ENCODE measurements at regions not wholly inside any gene's neighbourhood (a gene's known extent, or its start where the extent isn't known, plus 50 kb on each side); places are given as distances from the start of the nearest gene placed in this dataset.

DNA sequence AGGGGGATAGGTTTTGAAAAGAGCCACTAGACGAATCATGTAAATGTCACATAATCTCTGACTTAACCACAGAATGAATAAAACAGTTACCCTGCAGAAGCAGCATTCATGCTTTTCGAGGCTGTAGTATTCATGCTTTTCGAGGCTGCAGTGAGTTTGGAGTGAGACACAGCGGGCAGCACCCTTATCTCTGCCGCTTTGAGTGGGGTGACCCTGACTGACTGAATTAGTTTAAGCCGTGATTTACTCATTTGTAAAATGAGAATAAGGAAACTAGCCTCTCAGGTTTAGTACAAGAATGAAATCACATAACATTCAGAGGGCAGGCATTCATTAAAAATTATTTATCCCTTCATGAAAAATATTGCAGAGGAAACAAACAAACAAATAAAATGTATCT lies 92.8 kb upstream of the KMT2C start:
- TF ChIP-seq, protein P1, sequence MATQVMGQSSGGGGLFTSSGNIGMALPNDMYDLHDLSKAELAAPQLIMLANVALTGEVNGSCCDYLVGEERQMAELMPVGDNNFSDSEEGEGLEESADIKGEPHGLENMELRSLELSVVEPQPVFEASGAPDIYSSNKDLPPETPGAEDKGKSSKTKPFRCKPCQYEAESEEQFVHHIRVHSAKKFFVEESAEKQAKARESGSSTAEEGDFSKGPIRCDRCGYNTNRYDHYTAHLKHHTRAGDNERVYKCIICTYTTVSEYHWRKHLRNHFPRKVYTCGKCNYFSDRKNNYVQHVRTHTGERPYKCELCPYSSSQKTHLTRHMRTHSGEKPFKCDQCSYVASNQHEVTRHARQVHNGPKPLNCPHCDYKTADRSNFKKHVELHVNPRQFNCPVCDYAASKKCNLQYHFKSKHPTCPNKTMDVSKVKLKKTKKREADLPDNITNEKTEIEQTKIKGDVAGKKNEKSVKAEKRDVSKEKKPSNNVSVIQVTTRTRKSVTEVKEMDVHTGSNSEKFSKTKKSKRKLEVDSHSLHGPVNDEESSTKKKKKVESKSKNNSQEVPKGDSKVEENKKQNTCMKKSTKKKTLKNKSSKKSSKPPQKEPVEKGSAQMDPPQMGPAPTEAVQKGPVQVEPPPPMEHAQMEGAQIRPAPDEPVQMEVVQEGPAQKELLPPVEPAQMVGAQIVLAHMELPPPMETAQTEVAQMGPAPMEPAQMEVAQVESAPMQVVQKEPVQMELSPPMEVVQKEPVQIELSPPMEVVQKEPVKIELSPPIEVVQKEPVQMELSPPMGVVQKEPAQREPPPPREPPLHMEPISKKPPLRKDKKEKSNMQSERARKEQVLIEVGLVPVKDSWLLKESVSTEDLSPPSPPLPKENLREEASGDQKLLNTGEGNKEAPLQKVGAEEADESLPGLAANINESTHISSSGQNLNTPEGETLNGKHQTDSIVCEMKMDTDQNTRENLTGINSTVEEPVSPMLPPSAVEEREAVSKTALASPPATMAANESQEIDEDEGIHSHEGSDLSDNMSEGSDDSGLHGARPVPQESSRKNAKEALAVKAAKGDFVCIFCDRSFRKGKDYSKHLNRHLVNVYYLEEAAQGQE (IDR thresholded peaks at IDR 0.05; ENCODE audit: unreplicated experiment) = no peak
- TF ChIP-seq, protein P2, sequence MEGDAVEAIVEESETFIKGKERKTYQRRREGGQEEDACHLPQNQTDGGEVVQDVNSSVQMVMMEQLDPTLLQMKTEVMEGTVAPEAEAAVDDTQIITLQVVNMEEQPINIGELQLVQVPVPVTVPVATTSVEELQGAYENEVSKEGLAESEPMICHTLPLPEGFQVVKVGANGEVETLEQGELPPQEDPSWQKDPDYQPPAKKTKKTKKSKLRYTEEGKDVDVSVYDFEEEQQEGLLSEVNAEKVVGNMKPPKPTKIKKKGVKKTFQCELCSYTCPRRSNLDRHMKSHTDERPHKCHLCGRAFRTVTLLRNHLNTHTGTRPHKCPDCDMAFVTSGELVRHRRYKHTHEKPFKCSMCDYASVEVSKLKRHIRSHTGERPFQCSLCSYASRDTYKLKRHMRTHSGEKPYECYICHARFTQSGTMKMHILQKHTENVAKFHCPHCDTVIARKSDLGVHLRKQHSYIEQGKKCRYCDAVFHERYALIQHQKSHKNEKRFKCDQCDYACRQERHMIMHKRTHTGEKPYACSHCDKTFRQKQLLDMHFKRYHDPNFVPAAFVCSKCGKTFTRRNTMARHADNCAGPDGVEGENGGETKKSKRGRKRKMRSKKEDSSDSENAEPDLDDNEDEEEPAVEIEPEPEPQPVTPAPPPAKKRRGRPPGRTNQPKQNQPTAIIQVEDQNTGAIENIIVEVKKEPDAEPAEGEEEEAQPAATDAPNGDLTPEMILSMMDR (conservative IDR thresholded peaks at IDR 0.05; ENCODE audit: low read depth in 2 of 2) = no peak
- TF ChIP-seq JUNB (IDR thresholded peaks at IDR 0.05; ENCODE audit: unreplicated experiment) (no peak), CREB1 (CRISPR knock-in tag; IDR thresholded peaks at IDR 0.05; ENCODE audit: low read depth) (no peak)
- Mint-ChIP-seq H3K27me3 (ENCODE audit: insufficient read depth, low read depth, poor library complexity) (peaks cover 2% of the 10 kb centered on the region), H3K9me3 (no peaks in the 10 kb centered on the region; the same call in 2 of the 3 replicates), H3K36me3 (ENCODE audit: low read depth) (no peaks in the 10 kb centered on the region; the same call in 2 of the 3 replicates), H3K4me3 (no peak overlapping the region), H3K4me1 (peaks cover 5% of the 10 kb centered on the region), H3K27ac (no peak overlapping the region)
- H3K79me2 ChIP-seq (replicated peaks; ENCODE audit: insufficient read depth) = no peaks in the 10 kb centered on the region
- H2AFZ ChIP-seq = no peak overlapping the region
- no peak overlapping the region for H3K4me2 ChIP-seq
- H3K4me3 ChIP-seq = no peak overlapping the region
- DNase-seq (ENCODE audit: low spot score) (no peak), ATAC-seq (no peak)
- no peaks in the 10 kb centered on the region for H3K9me2 ChIP-seq (ENCODE audit: insufficient read depth)
- no peak overlapping the region for H3K27ac ChIP-seq (ENCODE audit: low read depth)
- H3K36me3 ChIP-seq (ENCODE audit: insufficient read depth) = no peaks in the 10 kb centered on the region
- H3F3A ChIP-seq (replicated peaks; ENCODE audit: low read depth) = no peaks in the 10 kb centered on the region
- H3K27me3 ChIP-seq (ENCODE audit: insufficient read depth) = no peaks in the 10 kb centered on the region
- no peaks in the 10 kb centered on the region for H4K20me1 ChIP-seq (replicated peaks; ENCODE audit: insufficient read depth)
- H3K4me1 ChIP-seq (ENCODE audit: insufficient read depth) = peaks cover 2% of the 10 kb centered on the region

DNA sequence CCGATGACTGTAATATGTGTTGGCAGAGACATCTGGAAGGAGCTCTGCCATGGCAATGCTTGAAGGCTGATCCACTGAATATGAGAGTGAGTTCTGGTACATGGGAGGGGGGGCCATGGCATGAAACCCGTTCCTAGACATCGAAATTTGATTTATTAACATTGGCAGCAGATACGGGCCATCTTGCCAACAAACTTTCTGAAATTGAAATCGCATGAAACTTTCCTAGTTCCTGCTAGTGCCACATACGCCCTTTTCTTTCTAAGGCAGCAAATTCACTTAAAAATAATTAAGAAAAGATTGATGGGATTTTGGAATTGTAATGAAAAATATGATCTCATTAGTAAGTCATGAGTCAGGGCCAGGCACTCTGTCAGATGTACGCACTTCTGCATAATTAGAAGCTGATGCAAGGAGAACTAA lies 91.8 kb upstream of the KMT2C start:
- Histone ChIP-seq H3K27ac (ENCODE audit: low read depth) (no peak overlapping the region), H3K4me3 (no peak overlapping the region), H4K20me1 (replicated peaks; ENCODE audit: insufficient read depth) (no peaks in the 10 kb centered on the region), H3F3A (replicated peaks; ENCODE audit: low read depth) (no peaks in the 10 kb centered on the region), H2AFZ (no peak overlapping the region), H3K36me3 (ENCODE audit: insufficient read depth) (no peaks in the 10 kb centered on the region), H3K9me2 (ENCODE audit: insufficient read depth) (no peaks in the 10 kb centered on the region), H3K4me1 (ENCODE audit: insufficient read depth) (peaks cover 12% of the 10 kb centered on the region), H3K79me2 (replicated peaks; ENCODE audit: insufficient read depth) (no peaks in the 10 kb centered on the region), H3K4me2 (no peak overlapping the region), H3K27me3 (ENCODE audit: insufficient read depth) (no peaks in the 10 kb centered on the region)
- no peak overlapping the region for H3K4me3 Mint-ChIP-seq
- no peak for ATAC-seq
- H3K36me3 Mint-ChIP-seq (ENCODE audit: low read depth) = no peaks in the 10 kb centered on the region; the same call in 2 of the 3 replicates
- no peak for DNase-seq (ENCODE audit: low spot score)
- peaks cover 15% of the 10 kb centered on the region for H3K4me1 Mint-ChIP-seq
- H3K9me3 Mint-ChIP-seq = no peaks in the 10 kb centered on the region; the same call in 2 of the 3 replicates
- H3K27me3 Mint-ChIP-seq (ENCODE audit: insufficient read depth, low read depth, poor library complexity) = no peaks in the 10 kb centered on the region
- no peak overlapping the region for H3K27ac Mint-ChIP-seq
- TF ChIP-seq STAT1 (IDR thresholded peaks at IDR 0.05; ENCODE audit: unreplicated experiment) = no peak
- no peak for TF ChIP-seq NANOG (IDR thresholded peaks at IDR 0.05; ENCODE audit: borderline replicate concordance)
- TF ChIP-seq, protein P3, sequence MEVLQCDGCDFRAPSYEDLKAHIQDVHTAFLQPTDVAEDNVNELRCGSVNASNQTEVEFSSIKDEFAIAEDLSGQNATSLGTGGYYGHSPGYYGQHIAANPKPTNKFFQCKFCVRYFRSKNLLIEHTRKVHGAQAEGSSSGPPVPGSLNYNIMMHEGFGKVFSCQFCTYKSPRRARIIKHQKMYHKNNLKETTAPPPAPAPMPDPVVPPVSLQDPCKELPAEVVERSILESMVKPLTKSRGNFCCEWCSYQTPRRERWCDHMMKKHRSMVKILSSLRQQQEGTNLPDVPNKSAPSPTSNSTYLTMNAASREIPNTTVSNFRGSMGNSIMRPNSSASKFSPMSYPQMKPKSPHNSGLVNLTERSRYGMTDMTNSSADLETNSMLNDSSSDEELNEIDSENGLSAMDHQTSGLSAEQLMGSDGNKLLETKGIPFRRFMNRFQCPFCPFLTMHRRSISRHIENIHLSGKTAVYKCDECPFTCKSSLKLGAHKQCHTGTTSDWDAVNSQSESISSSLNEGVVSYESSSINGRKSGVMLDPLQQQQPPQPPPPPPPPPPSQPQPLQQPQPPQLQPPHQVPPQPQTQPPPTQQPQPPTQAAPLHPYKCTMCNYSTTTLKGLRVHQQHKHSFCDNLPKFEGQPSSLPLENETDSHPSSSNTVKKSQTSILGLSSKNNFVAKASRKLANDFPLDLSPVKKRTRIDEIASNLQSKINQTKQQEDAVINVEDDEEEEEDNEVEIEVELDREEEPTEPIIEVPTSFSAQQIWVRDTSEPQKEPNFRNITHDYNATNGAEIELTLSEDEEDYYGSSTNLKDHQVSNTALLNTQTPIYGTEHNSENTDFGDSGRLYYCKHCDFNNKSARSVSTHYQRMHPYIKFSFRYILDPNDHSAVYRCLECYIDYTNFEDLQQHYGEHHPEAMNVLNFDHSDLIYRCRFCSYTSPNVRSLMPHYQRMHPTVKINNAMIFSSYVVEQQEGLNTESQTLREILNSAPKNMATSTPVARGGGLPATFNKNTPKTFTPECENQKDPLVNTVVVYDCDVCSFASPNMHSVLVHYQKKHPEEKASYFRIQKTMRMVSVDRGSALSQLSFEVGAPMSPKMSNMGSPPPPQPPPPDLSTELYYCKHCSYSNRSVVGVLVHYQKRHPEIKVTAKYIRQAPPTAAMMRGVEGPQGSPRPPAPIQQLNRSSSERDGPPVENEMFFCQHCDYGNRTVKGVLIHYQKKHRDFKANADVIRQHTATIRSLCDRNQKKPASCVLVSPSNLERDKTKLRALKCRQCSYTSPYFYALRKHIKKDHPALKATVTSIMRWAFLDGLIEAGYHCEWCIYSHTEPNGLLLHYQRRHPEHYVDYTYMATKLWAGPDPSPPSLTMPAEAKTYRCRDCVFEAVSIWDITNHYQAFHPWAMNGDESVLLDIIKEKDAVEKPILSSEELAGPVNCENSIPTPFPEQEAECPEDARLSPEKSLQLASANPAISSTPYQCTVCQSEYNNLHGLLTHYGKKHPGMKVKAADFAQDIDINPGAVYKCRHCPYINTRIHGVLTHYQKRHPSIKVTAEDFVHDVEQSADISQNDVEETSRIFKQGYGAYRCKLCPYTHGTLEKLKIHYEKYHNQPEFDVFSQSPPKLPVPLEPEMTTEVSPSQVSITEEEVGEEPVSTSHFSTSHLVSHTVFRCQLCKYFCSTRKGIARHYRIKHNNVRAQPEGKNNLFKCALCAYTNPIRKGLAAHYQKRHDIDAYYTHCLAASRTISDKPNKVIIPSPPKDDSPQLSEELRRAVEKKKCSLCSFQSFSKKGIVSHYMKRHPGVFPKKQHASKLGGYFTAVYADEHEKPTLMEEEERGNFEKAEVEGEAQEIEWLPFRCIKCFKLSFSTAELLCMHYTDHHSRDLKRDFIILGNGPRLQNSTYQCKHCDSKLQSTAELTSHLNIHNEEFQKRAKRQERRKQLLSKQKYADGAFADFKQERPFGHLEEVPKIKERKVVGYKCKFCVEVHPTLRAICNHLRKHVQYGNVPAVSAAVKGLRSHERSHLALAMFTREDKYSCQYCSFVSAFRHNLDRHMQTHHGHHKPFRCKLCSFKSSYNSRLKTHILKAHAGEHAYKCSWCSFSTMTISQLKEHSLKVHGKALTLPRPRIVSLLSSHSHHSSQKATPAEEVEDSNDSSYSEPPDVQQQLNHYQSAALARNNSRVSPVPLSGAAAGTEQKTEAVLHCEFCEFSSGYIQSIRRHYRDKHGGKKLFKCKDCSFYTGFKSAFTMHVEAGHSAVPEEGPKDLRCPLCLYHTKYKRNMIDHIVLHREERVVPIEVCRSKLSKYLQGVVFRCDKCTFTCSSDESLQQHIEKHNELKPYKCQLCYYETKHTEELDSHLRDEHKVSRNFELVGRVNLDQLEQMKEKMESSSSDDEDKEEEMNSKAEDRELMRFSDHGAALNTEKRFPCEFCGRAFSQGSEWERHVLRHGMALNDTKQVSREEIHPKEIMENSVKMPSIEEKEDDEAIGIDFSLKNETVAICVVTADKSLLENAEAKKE (CRISPR knock-in tag; IDR thresholded peaks at IDR 0.05) = no peak
- no peak for TF ChIP-seq POLR2AphosphoS5 (IDR thresholded peaks at IDR 0.05; ENCODE audit: low read depth)
- TF ChIP-seq EZH2phosphoT487 (IDR thresholded peaks at IDR 0.05; ENCODE audit: unreplicated experiment) = no peak
- TF ChIP-seq EZH2 (IDR thresholded peaks at IDR 0.05; ENCODE audit: low read depth, unreplicated experiment) = no peak
